ENCODE measurements at regions not wholly inside any gene's neighbourhood (a gene's known extent, or its start where the extent isn't known, plus 50 kb on each side); places are given as distances from the start of the nearest gene placed in this dataset.
"Not testable (repeated sequence)": the region's sequence is repeated elsewhere in the genome, so short reads cannot be mapped to it uniquely, and the experiment has no call there.

GRCh38 chr20:59110607-59111006 lies 53.0 kb upstream of the ZNF831 start:
- Histone ChIP-seq H3K36me3 (no peaks in the 10 kb centered on the region), H3K27me3 (no peaks in the 10 kb centered on the region), H3K4me3 (ENCODE audit: low read depth, low read length) (no peak overlapping the region), H3K4me1 (no peaks in the 10 kb centered on the region; the same call in 1 of the 2 replicates), H3K9me3 (no peaks in the 10 kb centered on the region)
- no peak for TF ChIP-seq CTCF (IDR thresholded peaks at IDR 0.05; ENCODE audit: low read depth, low read length)
- no peak for DNase-seq

- Histone ChIP-seq H3K36me3 (no peaks in the 10 kb centered on the region), H3K4me1 (no peaks in the 10 kb centered on the region; the same call in 1 of the 2 replicates), H3K4me3 (ENCODE audit: low read depth, low read length) (no peak overlapping the region), H3K27me3 (no peaks in the 10 kb centered on the region), H3K9me3 (no peaks in the 10 kb centered on the region)
- DNase-seq, result peak; percentile 65
- TF ChIP-seq CTCF (IDR thresholded peaks at IDR 0.05; ENCODE audit: low read depth, low read length), result no peak
These were observed 58.0 kb upstream of the ZNF831 start for GRCh38 chr20:59105581-59105980.

- no peaks in the 10 kb centered on the region for H3K27me3 ChIP-seq
- H3K9me3 ChIP-seq, result no peaks in the 10 kb centered on the region
- no peak for DNase-seq
- no peak for TF ChIP-seq CTCF (IDR thresholded peaks at IDR 0.05; ENCODE audit: low read depth, low read length)
- no peak overlapping the region for H3K4me3 ChIP-seq (ENCODE audit: low read depth, low read length)
- no peaks in the 10 kb centered on the region; the same call in 1 of the 2 replicates for H3K4me1 ChIP-seq
- no peaks in the 10 kb centered on the region for H3K36me3 ChIP-seq
These were observed 58.8 kb upstream of the ZNF831 start for GRCh38 chr20:59104831-59105230.

- no peaks in the 10 kb centered on the region; the same call in 1 of the 2 replicates for H3K4me1 ChIP-seq
- H3K36me3 ChIP-seq, result no peaks in the 10 kb centered on the region
- H3K27me3 ChIP-seq, result no peaks in the 10 kb centered on the region
- H3K9me3 ChIP-seq, result no peaks in the 10 kb centered on the region
- no peak for TF ChIP-seq CTCF (IDR thresholded peaks at IDR 0.05; ENCODE audit: low read depth, low read length)
- H3K4me3 ChIP-seq (ENCODE audit: low read depth, low read length), result no peak overlapping the region
- DNase-seq, result no peak
These were observed 60.0 kb upstream of the ZNF831 start for GRCh38 chr20:59103573-59103972.

- Histone ChIP-seq H3K27me3 (no peaks in the 10 kb centered on the region), H3K4me3 (ENCODE audit: low read depth, low read length) (no peak overlapping the region), H3K9me3 (no peaks in the 10 kb centered on the region), H3K36me3 (no peaks in the 10 kb centered on the region), H3K4me1 (no peaks in the 10 kb centered on the region; the same call in 1 of the 2 replicates)
- no peak for TF ChIP-seq CTCF (IDR thresholded peaks at IDR 0.05; ENCODE audit: low read depth, low read length)
- no peak for DNase-seq
These were observed 60.3 kb upstream of the PRELID3B start for GRCh38 chr20:59102841-59103299.

GRCh38 chr20:59101961-59102360 lies 59.4 kb upstream of the PRELID3B start:
- Histone ChIP-seq H3K4me1 (no peaks in the 10 kb centered on the region; the same call in 1 of the 2 replicates), H3K9me3 (no peaks in the 10 kb centered on the region), H3K36me3 (no peaks in the 10 kb centered on the region), H3K27me3 (no peaks in the 10 kb centered on the region), H3K4me3 (ENCODE audit: low read depth, low read length) (no peak overlapping the region)
- DNase-seq, result no peak
- no peak for TF ChIP-seq CTCF (IDR thresholded peaks at IDR 0.05; ENCODE audit: low read depth, low read length)

- not testable (repeated sequence) for H3K4me1 ChIP-seq; H3K9me3 ChIP-seq; H3K4me3 ChIP-seq (ENCODE audit: low read depth, low read length); H3K27me3 ChIP-seq; DNase-seq; H3K36me3 ChIP-seq
These were observed 57.3 kb upstream of the PRELID3B start for GRCh38 chr20:59099864-59100263.

Data from BE2C (cell line).